ENCODE measurements at regions not wholly inside any gene's neighbourhood (a gene's known extent, or its start where the extent isn't known, plus 50 kb on each side); places are given as distances from the start of the nearest gene placed in this dataset.

DNA sequence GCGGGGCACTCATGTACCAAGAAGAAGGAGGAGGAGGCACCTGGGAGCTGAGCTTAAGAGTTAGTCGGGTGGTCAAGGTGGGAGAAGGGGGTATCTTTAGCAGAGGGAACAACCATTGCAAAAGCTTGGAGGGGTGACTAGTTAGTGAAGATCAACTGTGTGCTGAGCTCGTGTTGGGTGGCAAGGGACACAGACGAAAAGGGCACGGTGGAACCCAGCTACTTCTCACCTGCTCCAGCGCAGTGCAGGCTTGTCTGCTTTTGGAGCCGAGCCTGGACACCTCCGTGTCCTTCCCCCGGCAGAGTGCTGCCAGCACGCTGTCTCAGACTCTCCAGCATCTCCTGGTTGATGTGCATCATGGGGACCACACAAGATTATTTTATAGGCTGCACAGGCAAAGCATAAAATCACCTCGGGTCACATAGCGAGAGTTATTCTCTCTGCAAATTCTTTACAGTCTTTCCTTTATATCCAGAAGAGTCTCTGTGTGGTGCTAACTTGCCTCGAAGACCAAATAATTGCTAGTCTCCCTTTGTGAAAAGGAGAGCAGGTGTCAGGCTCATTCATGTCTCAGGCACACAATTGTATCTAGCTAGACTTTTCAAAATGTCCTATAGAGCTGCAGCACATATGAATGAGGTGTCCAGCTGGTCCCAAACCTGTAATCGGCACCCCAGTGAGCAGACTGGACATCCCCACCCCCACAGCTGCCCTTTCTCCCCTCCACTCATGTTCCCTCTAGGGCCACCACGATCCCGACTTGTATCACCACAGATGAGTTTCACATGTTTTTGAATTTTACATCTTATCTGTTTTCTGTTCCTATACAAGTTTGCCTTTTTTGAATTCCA lies 123.4 kb downstream of the CEBPB start:
- intact Hi-C loops (cut with micrococcal nuclease), result no loop called here
- H3K9me3 Mint-ChIP-seq, result no peaks in the 10 kb centered on the region
- ChIA-PET CTCF (no interaction called here), POLR2A (interaction anchor here (0.7 kb wide), 1 partner anchor 14 kb away, joined by 3 read pairs; no protein-coding TSS in a partner anchor)
- DNase-seq (no peak), ATAC-seq (no peak)
- TF ChIP-seq, protein P1, sequence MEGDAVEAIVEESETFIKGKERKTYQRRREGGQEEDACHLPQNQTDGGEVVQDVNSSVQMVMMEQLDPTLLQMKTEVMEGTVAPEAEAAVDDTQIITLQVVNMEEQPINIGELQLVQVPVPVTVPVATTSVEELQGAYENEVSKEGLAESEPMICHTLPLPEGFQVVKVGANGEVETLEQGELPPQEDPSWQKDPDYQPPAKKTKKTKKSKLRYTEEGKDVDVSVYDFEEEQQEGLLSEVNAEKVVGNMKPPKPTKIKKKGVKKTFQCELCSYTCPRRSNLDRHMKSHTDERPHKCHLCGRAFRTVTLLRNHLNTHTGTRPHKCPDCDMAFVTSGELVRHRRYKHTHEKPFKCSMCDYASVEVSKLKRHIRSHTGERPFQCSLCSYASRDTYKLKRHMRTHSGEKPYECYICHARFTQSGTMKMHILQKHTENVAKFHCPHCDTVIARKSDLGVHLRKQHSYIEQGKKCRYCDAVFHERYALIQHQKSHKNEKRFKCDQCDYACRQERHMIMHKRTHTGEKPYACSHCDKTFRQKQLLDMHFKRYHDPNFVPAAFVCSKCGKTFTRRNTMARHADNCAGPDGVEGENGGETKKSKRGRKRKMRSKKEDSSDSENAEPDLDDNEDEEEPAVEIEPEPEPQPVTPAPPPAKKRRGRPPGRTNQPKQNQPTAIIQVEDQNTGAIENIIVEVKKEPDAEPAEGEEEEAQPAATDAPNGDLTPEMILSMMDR (IDR thresholded peaks at IDR 0.05), result no peak
- H3K27me3 Mint-ChIP-seq, result peaks cover 18% of the 10 kb centered on the region
- peaks cover 8% of the 10 kb centered on the region for H3K4me1 Mint-ChIP-seq (ENCODE audit: low read depth)
- H3K27ac Mint-ChIP-seq, result no peak overlapping the region
- H3K4me3 Mint-ChIP-seq, result no peak overlapping the region
- H3K36me3 Mint-ChIP-seq (ENCODE audit: low read depth), result no peaks in the 10 kb centered on the region

DNA sequence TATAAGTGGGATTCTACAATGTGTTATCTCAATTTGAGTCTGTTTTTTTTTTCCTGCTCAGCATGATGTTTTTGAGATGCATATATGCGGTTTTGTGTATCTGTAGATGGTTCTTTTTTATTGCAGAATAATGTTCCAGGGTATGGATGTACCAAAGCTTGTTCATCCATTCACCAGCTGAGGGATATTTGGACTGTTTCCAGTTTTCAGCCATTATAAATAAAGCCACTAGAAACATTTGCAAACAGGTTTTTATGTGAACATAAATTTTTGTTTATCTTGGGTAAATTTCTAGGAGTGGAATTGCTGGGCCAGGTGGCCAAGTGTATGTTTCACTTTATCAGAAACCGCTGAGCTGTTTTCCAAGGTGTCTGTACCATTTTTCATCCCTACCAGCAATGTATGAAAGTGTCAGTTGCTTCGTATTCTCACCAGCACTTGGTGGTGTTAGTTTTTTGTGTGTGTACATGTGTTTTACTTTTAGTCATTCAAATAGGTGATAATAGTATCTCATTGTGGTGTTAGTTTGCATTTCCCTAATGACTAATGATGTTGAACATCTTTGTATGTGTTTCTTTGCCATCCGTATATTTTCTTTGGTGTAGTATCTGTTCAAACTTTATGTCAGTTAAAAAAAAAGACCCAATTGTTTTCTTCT lies 124.2 kb downstream of the CEBPB start:
- no peak for ATAC-seq
- Mint-ChIP-seq H3K4me1 (ENCODE audit: low read depth) (peaks cover 8% of the 10 kb centered on the region), H3K9me3 (no peaks in the 10 kb centered on the region), H3K27ac (no peak overlapping the region), H3K4me3 (no peak overlapping the region), H3K36me3 (ENCODE audit: low read depth) (no peaks in the 10 kb centered on the region), H3K27me3 (peaks cover 22% of the 10 kb centered on the region)
- POLR2A ChIA-PET, result no interaction called here
- CTCF ChIA-PET, result no interaction called here
- TF ChIP-seq, protein P1 (IDR thresholded peaks at IDR 0.05), result no peak
- DNase-seq, result no peak
- intact Hi-C loops (cut with micrococcal nuclease), result no loop called here

DNA sequence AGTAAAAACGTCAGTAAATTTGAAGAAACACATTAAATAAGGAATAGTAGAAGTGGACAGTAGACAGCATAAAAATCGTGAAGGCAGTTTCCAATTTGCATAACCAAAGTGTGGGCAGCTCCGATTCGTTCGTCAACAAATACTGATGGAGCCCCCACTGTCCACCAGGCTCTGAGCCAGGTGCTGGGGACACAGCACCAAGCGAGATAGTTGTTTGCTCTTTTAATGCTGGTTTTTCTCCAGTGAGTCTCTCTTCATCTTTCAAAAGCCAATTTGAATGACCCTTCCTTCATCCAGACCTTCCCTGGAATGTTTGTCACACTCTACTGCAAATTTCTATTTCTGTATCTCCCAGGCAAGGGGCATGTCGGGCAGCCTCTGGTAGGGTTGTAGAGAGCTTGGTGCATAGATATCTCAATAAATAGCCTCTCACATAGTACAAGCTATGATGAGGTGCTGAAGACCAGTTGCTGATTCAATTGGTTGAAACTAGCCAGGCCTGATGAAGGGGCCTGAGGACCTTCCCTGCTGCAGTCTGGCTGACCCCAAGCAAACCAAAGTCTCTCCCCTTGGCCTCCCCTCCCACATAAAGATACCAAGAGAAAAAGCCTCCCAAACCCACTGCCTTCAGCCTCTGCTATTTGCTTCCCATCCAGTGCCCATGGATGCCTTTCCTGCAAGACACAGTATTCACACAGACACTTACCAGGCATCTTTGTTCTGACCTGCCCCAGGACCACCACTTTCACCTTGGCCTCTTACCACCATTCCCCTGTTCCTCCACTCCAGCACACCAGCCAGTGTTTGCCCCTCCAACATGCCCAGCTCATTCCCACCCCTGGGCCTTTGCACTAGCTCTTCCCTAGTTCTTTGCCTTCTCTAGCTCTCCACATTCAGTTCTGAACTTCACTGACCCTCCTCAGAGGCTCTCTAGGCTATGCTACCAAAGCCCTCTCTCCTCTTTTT lies 125.2 kb downstream of the CEBPB start:
- DNase-seq, result no peak
- Mint-ChIP-seq H3K9me3 (no peaks in the 10 kb centered on the region), H3K27ac (no peak overlapping the region), H3K4me1 (ENCODE audit: low read depth) (peaks cover 10% of the 10 kb centered on the region), H3K36me3 (ENCODE audit: low read depth) (no peaks in the 10 kb centered on the region), H3K4me3 (no peak overlapping the region), H3K27me3 (peaks cover 22% of the 10 kb centered on the region)
- no peak for ATAC-seq
- ChIA-PET POLR2A (interaction anchor here (0.6 kb wide), 1 partner anchor 642 kb away, joined by 4 read pairs; the partner anchor contains the start of genes DPM1 and MOCS3), CTCF (no interaction called here)
- TF ChIP-seq, protein P1 (IDR thresholded peaks at IDR 0.05), result no peak
- intact Hi-C loops (cut with micrococcal nuclease), result no loop called here

DNA sequence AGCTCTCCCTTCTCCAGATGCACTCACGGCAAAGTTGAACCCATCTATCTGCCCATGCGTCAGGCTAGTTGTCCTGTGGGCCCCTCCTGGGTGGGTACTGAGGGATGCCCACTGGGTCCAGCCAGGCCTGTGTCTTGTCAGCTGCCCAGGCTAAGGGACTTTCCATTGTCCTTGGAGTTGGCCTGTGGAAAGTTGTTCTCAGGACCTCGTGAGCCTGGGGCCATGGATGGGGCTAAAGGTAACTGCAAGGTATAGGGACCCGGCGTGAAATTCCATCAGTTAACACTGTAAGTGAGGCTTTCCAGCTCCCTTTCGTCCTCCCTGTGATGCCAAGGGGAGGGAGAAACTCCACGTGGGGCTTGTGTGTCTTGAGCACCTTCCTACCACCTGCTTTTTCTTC lies 126.5 kb downstream of the CEBPB start:
- TF ChIP-seq, protein P1 (IDR thresholded peaks at IDR 0.05), result no peak
- Mint-ChIP-seq H3K36me3 (ENCODE audit: low read depth) (no peaks in the 10 kb centered on the region), H3K27me3 (peaks cover 22% of the 10 kb centered on the region), H3K27ac (no peak overlapping the region), H3K4me3 (no peak overlapping the region), H3K4me1 (ENCODE audit: low read depth) (peaks cover 11% of the 10 kb centered on the region), H3K9me3 (no peaks in the 10 kb centered on the region)
- ChIA-PET POLR2A (no interaction called here), CTCF (no interaction called here)
- DNase-seq (no peak), ATAC-seq (no peak)
- intact Hi-C loops (cut with micrococcal nuclease), result no loop called here
